ENCODE measurements at regions not wholly inside any gene's neighbourhood (a gene's known extent, or its start where the extent isn't known, plus 50 kb on each side); places are given as distances from the start of the nearest gene placed in this dataset.

- TF ChIP-seq CTCF (conservative IDR thresholded peaks at IDR 0.05; ENCODE audit: low read length), result no peak
- H3K4me3 ChIP-seq (ENCODE audit: low read length), result no peak overlapping the region
- DNase-seq (ENCODE audit: low read depth), result no peak
These were observed 219.4 kb downstream of the NFKBIZ start for GRCh38 chr3:102068736-102069135.

- no peak overlapping the region for H3K4me3 ChIP-seq (ENCODE audit: low read length)
- DNase-seq (ENCODE audit: low read depth), result peak; percentile 67
- no peak for TF ChIP-seq CTCF (conservative IDR thresholded peaks at IDR 0.05; ENCODE audit: low read length)
These were observed 219.9 kb downstream of the NFKBIZ start for GRCh38 chr3:102069211-102069662.

DNA sequence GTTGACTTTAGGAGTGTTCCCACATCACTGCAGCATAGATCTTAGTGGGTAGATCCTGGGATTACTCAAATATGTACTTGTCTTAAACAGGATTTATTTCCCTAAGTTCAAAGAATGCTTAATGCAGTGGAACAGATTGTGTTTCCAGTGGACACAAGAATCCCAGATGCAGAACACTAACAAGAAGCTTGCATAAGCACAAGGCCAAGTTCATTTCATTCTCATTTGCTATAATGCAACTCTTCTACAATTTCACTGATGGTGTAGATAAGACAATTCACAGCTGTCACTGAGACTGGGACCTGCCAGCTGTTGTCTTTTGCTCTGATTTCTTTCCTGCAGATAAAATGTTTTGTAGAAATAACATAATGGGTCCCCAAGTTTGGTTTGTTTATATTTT lies 225.6 kb downstream of the NFKBIZ start:
- H3K4me3 ChIP-seq (ENCODE audit: low read length), result no peak overlapping the region
- no peak for TF ChIP-seq CTCF (conservative IDR thresholded peaks at IDR 0.05; ENCODE audit: low read length)
- DNase-seq (ENCODE audit: low read depth), result peak; percentile 14

GRCh38 chr3:102078401-102078800 lies 229.1 kb downstream of the NFKBIZ start:
- H3K4me3 ChIP-seq (ENCODE audit: low read length), result no peak overlapping the region
- no peak for DNase-seq (ENCODE audit: low read depth)
- TF ChIP-seq CTCF (conservative IDR thresholded peaks at IDR 0.05; ENCODE audit: low read length), result no peak

DNA sequence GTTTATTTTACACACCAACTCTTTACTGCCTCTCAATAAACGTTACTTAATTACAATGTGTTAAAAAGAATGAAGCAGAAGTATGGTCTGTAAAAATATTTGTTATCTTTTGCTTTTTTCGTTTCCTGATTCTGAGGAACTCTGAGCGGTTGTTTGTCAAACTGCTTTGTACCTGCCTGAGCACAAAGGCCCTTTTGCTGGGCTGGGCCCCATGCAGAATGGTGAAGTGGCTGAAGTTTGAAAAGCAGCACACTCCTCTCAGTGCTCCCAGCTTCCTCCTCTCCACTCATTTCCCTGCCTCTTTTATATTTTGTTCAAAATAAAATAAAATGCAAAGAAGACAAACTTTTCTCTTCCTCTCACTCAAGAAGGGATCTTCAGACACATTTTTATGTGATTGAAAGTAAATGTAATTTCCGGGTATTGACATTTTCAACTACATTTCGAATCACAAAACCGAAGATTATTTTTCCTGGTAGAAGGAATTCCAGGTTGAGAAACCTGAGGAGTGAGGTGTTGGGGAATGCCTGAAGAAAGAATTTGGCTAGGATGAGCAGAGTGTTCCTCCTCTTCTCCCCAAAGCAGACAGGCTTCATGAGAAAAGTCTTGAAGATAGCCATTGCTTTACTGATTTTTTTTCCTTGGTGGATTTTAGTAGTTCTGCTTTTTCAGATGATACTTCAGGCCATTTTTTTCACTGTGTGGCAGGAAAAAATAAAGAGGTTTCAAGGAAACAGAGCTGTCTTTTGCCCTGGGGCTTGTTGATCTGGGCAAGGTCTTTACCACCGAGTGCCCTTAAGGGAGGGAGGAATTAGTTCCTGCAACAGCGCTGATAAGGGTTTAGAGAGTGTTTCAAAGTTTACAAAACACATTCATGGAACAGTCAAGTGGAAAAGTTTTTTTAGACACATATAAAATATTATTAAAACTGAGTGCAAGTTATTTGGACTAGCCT lies 229.8 kb downstream of the NFKBIZ start:
- no peak for DNase-seq (ENCODE audit: low read depth)
- no peak overlapping the region for H3K4me3 ChIP-seq (ENCODE audit: low read length)
- no peak for TF ChIP-seq CTCF (conservative IDR thresholded peaks at IDR 0.05; ENCODE audit: low read length)

DNA sequence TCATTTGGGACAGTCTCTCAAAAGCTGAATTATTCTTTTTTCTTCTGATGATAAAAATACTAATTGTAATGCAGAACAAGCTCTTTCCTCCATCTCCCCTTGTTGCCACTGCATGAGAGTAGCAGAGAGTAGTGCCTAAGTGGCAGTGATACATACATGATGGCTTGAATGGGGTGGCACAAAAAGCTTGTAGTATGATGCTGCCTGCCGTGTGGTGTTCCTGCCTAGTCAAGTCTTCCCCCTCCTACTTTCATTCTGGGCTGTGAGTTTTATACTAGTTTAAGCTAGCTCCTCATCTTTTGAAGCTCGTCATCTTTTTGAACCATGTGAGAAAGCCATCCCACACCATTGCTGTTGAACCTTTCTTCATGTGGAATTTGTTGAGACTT lies 230.5 kb downstream of the NFKBIZ start:
- no peak for TF ChIP-seq CTCF (conservative IDR thresholded peaks at IDR 0.05; ENCODE audit: low read length)
- no peak for DNase-seq (ENCODE audit: low read depth)
- H3K4me3 ChIP-seq (ENCODE audit: low read length), result no peak overlapping the region

Data from AG10803 (cell line).